Mucosa of descending colon (tissue), 3 donors: ENCODE measurements at regions not wholly inside any gene's neighbourhood (a gene's known extent, or its start where the extent isn't known, plus 50 kb on each side); places are given as distances from the start of the nearest gene placed in this dataset.
"Not testable (repeated sequence)": the region's sequence is repeated elsewhere in the genome, so short reads cannot be mapped to it uniquely, and the experiment has no call there.

Source experiments
- ATAC-seq: fragments of 200-7000 bp; cut with Tn5 transposase; one replicate; pipeline ENCODE4 v1.9.1; 2020; ENCODE audit warnings: mild to moderate bottlenecking, moderate library complexity
- DNase-seq, 3 donors: peaks; one replicate each; pipeline ENCODE4 v3.0.0-alpha.2; 2020
- H3K36me3 ChIP-seq: fragments of 200-600 bp; one replicate; pipeline ENCODE4 v1.8.0; 2021; ENCODE audit warnings: low read depth, mild to moderate bottlenecking
- H3K4me1 ChIP-seq: fragments of 200-600 bp; one replicate; pipeline ENCODE4 v1.8.0; 2021; ENCODE audit warnings: low read depth, mild to moderate bottlenecking
- H3K4me3 ChIP-seq: fragments of 200-600 bp; one replicate; pipeline ENCODE4 v1.8.0; 2021; ENCODE audit warnings: mild to moderate bottlenecking
- H3K9me3 ChIP-seq: fragments of 200-600 bp; one replicate; pipeline ENCODE4 v1.8.0; 2021; ENCODE audit warnings: mild to moderate bottlenecking
- intact Hi-C, 2 donors: fragments of 100-400 bp; cut with DNase I in 1 of 2; cut with micrococcal nuclease in 1 of 2; formaldehyde crosslinking; loops; one replicate each; pipeline versions ENCODE4 v1.11.0 to v1.11.1; 2022; cut with DNase I, micrococcal nuclease
- TF ChIP-seq, protein P1 (sequence below): fragments of 200-600 bp; IDR thresholded peaks from one replicate; pipeline ENCODE4 v1.8.0; 2022; ENCODE audit warnings: antibody characterized with exemption, mild to moderate bottlenecking
- donor health status: DM: no; HTN: no; CAD: no; lungs with moderate emphysema.
- donor health status: DM: no; HTN: no; CAD: no.
- donor health status: DM: no; HTN: yes; CAD: no.

DNA sequence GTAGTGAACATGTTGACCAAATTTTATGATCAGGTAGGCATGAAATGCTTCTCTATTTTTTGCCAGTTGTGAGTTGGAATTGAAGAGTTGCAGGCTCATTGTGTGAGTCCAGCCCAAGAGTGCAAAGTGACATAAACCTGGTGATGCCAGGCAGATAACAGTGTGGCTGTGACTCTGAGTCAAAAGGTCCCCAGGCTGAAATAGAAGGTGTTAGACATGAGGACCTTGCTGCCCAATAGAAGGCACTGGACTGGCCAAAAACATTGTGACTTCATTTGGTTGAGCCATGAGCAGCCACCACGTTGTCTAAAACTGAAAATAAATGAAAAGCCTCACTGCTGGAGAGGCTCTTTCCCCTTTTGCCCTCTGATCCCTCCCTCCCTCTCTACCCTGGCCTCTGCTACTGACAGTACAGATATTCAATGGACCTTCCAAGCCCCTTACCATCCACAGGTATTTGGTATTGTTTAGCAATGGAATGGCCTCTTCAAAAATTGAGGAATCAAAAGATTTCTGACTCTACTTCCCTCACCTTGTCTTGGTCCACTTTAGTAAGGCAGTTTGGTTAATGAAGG, 67.8 kb upstream of the ABCD3 start:
- Histone ChIP-seq H3K36me3 (no peaks in the 10 kb centered on the region), H3K4me1 (no peaks in the 10 kb centered on the region), H3K4me3 (no peak overlapping the region), H3K9me3 (no peaks in the 10 kb centered on the region)
- no peak for ATAC-seq
- TF ChIP-seq, protein P1, sequence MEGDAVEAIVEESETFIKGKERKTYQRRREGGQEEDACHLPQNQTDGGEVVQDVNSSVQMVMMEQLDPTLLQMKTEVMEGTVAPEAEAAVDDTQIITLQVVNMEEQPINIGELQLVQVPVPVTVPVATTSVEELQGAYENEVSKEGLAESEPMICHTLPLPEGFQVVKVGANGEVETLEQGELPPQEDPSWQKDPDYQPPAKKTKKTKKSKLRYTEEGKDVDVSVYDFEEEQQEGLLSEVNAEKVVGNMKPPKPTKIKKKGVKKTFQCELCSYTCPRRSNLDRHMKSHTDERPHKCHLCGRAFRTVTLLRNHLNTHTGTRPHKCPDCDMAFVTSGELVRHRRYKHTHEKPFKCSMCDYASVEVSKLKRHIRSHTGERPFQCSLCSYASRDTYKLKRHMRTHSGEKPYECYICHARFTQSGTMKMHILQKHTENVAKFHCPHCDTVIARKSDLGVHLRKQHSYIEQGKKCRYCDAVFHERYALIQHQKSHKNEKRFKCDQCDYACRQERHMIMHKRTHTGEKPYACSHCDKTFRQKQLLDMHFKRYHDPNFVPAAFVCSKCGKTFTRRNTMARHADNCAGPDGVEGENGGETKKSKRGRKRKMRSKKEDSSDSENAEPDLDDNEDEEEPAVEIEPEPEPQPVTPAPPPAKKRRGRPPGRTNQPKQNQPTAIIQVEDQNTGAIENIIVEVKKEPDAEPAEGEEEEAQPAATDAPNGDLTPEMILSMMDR = no peak
- DNase-seq = no peak
- intact Hi-C loops = no loop called here

DNA sequence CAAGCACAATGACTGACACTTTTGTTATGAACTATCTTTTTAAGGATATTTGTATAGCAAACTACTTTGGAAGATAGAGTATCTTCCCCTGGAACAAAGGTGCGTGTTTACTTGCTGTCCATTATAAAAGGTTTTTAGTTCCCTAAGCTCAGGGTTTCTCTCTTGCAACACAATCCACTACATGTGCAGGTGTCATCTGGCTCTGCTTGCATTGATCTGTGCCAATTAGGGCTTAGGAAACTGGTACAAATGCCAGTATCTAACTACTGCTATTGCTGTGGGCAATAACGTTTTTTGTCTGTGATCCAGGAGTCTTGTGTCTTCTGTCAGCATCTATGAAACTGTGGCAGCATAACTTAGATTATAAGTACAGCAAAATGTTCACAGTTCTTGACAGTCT, 68.3 kb upstream of the ABCD3 start:
- TF ChIP-seq, protein P1 = no peak
- ATAC-seq (no peak), DNase-seq (no peak)
- intact Hi-C loops = no loop called here
- no peaks in the 10 kb centered on the region for H3K9me3 ChIP-seq
- H3K4me1 ChIP-seq = no peaks in the 10 kb centered on the region
- no peak overlapping the region for H3K4me3 ChIP-seq
- H3K36me3 ChIP-seq = no peaks in the 10 kb centered on the region

DNA sequence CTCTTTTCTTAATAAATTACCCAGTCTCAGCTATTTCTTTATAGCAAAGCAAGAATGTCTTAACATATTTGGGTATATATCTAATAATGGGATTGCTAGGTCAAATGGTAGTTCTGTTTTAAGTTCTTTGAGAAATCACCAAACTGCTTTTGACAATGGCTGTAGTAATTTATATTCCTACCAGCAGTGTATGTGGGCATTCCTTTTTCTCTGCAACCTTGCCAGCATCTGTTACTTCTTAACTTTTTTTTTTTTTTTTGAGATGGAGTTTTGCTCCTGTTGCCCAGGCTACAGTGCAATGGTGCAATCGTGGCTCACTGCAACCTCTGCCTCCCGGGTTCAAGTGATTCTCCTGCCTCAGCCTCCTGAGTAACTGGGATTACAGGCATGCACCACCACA, 69.8 kb upstream of the ABCD3 start:
- H3K36me3 ChIP-seq, H3K4me3 ChIP-seq, H3K9me3 ChIP-seq, ATAC-seq, DNase-seq, intact Hi-C loops, H3K4me1 ChIP-seq: not testable (repeated sequence)

DNA sequence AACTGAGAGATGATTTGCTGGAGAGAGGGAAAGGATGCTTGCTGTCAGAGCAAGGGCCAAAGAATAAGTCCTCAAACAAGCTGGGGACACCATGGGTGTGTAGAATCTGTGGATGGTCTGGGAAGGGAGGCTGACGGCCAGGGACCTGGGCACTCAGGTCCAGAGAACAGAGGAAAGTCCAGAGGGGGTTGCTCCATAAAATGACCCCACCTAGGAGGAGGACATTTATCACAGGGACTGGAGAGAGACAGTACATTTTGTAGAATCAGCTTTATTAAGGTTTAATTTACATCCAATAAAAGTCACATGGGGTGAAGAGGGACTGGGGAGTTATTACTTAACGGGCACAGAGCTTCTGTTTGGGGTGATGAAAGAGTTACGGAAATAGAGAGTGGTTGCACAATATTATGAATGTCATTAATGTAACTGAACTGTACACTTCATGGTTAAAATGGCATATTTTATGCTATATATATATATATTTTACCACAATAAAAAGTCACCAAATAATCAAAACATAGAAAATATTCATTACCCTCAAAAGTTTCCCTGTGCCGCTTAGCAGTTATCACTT, 73.0 kb upstream of the ABCD3 start:
- ATAC-seq (no peak), DNase-seq (no peak)
- H3K4me3 ChIP-seq = no peak overlapping the region
- no peaks in the 10 kb centered on the region for H3K9me3 ChIP-seq
- no peaks in the 10 kb centered on the region for H3K4me1 ChIP-seq
- intact Hi-C loops = no loop called here
- TF ChIP-seq, protein P1 = no peak
- H3K36me3 ChIP-seq = no peaks in the 10 kb centered on the region

DNA sequence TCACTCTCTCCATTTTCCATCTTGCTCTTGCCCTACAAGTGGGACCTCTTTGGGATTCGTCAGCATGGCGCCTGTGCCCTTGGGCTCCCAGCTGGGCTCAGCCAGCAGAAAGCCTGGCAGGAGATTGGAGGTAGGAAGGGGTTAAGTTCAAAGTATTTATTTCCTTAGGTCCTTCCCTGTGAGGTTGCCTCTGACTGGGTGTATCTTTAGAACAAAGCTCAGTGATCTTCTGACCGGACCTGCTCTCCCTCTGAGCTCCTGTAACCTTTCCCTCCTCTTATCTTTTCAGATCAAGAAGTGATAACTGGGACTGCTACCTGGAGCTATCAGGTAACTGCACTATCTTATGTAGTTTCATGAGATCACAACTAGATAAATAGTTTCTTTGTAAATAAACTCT, 75.8 kb upstream of the ABCD3 start:
- no peak for DNase-seq
- H3K4me3 ChIP-seq = no peak overlapping the region
- H3K36me3 ChIP-seq = no peaks in the 10 kb centered on the region
- no peaks in the 10 kb centered on the region for H3K4me1 ChIP-seq
- H3K9me3 ChIP-seq = no peaks in the 10 kb centered on the region
- ATAC-seq = peak; percentile 43
- TF ChIP-seq, protein P1 = no peak
- intact Hi-C loops = no loop called here

DNA sequence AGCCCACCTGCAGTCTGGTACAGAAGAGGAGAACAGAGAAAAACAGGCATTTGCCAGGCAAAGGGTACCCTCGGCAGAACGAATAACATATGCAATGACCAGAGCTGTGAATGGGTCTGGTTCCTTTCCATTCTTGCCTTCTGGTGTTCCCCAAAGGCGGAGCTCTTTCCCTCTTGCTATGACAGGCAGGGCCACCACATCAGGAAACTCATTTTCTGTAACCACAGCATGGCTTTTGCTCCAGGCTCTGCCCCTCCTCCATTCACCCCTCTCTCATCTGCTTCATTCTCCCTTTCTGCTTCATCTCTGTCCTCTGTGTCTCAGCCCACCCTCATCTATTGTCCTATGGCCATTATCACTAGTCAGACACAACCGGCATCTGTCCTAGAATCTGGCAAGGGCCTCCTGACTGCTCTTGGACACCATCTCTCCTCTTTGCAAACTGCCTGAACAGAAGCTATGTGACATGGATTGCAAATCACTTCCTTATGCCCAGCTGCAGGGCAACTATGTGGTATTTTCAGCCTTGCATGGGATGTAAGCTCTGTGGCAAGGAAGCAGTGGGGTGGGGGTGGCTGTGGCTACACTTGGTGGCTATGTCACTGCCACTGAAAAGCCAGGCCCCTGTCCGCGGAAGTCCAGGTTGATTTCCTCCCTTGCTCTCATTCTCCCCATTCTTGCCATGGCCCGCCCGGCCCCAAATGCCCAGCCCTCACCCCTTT, 78.8 kb upstream of the ABCD3 start:
- Histone ChIP-seq H3K9me3 (no peaks in the 10 kb centered on the region), H3K4me3 (no peak overlapping the region), H3K4me1 (no peaks in the 10 kb centered on the region), H3K36me3 (no peaks in the 10 kb centered on the region)
- DNase-seq (no peak), ATAC-seq (no peak)
- TF ChIP-seq, protein P1 = no peak
- intact Hi-C loops = loop anchor here (5.0 kb wide), 1 partner anchor 277 kb away; no protein-coding TSS in a partner anchor
